ENCODE measurements at regions not wholly inside any gene's neighbourhood (a gene's known extent, or its start where the extent isn't known, plus 50 kb on each side); places are given as distances from the start of the nearest gene placed in this dataset.

GRCh38 chr9:2936221-2936620 is 92.3 kb upstream of the PUM3 start:
- DNase-seq = no peak
- intact Hi-C loops (cut with DNase I) = no loop called here

DNA sequence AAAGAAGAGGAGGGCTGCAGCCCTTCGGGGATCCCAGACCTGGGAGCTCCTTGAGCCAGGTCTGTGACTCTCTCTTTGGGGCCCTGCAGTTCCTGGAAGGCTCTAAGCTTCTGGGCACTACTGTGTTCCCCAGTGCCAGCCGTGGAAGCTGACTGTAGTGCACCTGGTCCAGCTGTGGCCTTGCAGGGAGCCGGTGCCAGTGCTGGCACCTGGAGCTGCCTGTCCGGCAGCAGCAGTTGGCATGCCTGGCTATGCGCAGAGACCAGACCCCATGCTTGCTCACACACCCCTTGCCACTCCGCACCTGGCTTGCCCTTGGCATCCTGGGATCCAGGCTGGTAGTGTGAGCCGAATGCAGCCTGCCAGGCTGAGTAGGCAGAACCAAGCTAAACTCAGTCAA is 91.0 kb upstream of the PUM3 start:
- intact Hi-C loops (cut with DNase I) = no loop called here
- DNase-seq = no peak

DNA sequence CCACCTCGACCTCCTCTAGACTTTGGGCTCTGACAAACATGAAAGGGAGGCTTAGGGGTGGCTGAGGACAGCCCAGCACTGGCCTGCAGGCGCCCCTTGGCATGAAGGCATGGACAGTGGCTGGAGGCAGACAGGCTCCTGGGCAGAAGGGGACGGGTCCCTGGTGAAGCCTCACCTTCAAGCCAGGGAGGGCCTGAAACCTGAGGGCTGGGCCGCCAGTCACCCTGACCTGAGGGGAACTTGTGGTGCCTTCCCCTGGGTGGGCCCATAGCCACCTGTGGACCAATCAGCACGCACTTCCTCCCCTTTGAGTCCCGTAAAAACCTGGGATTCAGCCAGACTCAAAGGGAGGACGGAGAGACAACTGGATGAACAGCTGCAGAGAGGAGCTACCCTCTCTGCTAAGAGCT is 90.4 kb upstream of the PUM3 start:
- intact Hi-C loops (cut with DNase I) = no loop called here
- DNase-seq = no peak

GRCh38 chr9:2933165-2934095 is 89.5 kb upstream of the PUM3 start:
- intact Hi-C loops (cut with DNase I) = no loop called here
- no peak for DNase-seq

DNA sequence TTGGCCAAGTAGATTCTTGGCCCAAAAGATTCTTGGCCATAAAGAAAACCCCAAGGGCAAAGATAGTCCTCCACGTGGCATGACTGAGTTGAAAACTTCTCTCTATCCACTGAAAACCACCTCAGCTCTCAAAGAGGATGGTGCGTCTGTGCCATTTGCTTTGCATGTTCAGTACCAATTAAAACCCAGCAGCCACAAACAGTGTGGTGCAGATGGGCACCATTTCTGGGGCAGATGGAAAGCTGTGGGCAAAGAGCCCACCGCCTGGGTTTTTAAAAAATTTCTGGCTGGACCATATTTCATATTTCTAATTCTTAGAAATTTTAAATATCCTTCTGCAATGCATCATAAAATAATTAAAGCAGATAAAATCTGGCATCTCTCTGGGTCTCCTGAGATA is 84.5 kb upstream of the PUM3 start:
- DNase-seq = no peak
- intact Hi-C loops (cut with DNase I) = no loop called here

- DNase-seq = no peak
- intact Hi-C loops (cut with DNase I) = no loop called here
Observed at GRCh38 chr9:2925016-2925415, 81.1 kb upstream of the PUM3 start.

GRCh38 chr9:2924380-2924768 is 80.5 kb upstream of the PUM3 start:
- intact Hi-C loops (cut with DNase I) = no loop called here
- DNase-seq = no peak

- intact Hi-C loops (cut with DNase I) = no loop called here
- DNase-seq = no peak
Observed at GRCh38 chr9:2923766-2924379, 80.0 kb upstream of the PUM3 start.

DNA sequence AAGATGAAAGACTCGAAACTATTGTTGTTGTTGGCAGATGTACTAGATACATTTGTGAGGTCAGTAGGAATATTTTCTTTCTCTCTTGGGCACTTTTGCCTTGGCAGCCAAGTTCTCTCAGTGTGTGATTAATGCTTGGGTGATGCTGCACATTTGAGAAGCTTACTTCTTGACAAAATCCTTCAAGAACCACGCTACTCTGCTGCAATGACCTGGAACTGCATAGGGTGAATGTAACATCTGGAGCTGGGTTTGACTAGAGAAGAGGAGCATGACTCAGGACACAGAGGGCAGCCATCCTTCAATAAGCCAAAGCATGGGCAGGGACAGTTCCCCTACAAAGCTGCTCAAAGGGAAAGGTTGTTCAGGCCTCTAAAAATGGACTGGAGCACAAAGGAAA is 75.5 kb upstream of the PUM3 start:
- no peak for DNase-seq
- intact Hi-C loops (cut with DNase I) = no loop called here

DNA sequence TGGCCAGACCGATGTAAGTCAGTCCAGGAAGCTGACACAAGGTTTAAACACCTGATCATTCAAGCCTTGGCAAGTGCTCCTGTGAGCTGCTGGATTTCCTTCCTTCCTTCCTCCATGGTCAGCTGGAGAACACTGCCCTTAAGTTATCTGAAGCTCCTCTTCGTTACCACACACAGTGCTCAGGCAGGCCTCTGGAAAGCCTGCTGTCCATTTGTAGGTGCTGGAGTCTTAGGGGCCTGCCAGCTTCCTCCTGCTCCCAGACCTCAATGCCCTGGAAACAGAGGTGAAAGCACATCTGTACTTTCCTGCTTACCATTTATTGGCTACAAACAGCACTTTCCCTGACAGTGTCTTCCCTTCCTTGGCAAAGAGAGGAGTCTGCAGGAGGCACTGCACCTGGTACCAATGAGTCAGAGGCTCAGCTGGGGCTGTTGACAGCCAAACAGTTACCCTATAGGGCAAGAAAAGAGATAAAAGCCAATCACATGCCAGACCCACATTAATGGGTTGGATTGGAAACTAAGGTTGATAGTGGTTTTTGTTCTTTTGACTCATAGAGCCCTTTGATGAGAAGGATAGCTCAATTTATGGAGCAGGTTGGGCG is 72.6 kb upstream of the PUM3 start:
- no peak for DNase-seq
- intact Hi-C loops (cut with DNase I) = no loop called here

DNA sequence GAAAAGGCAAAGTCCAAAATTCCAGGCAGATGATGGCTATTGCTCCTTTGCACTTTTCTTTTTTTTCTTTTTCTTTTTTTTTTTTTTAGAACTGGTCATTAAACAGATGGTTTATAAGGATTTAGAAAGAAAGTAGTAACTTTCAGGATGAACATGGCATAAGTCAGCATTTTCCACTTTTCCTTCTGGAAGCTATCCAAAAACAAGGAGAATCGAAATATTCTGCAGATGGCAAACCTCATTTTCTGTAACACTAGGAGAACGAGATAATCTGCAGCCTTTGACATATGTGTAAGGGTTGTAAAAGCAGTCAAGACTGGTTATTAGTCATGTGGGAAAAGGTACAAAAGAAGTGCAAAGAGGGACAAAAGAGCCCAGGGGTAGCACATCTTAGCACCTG is 69.1 kb upstream of the PUM3 start:
- no peak for DNase-seq
- intact Hi-C loops (cut with DNase I) = no loop called here

DNA sequence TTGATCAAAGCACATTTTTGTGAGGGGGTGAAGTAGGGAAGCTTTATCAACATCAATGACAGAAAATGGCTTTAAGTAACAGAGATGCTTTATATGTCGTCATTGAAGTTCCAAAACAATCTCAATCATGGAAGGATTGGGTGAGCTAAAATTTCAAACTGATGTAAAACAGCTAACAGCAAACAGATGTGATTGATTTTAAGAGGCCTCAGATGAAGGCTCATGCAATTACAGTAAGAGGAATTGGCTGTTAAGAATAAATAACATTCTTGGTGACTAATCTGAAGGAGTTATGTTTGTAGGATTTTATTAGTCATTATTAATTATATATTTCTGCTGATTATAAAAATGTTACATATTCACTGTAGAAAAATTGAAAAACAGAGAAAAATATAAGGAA is 63.5 kb upstream of the PUM3 start:
- intact Hi-C loops (cut with DNase I) = no loop called here
- DNase-seq = no peak

- intact Hi-C loops (cut with DNase I) = no loop called here
- DNase-seq = no peak
Observed at GRCh38 chr9:2904242-2904930, 60.5 kb upstream of the PUM3 start.
